Suppressor macrophage treated with lipopolysaccharide for 4 hours (primary cell): ENCODE measurements at regions not wholly inside any gene's neighbourhood (a gene's known extent, or its start where the extent isn't known, plus 50 kb on each side); places are given as distances from the start of the nearest gene placed in this dataset.

Experiments
- DNase-seq: peaks from one replicate; pipeline ENCODE4 v3.0.0-alpha.2; 2020

- no peak for DNase-seq
Observed at GRCh38 chr2:204494681-204495080, 50.6 kb upstream of the PARD3B start.

DNA sequence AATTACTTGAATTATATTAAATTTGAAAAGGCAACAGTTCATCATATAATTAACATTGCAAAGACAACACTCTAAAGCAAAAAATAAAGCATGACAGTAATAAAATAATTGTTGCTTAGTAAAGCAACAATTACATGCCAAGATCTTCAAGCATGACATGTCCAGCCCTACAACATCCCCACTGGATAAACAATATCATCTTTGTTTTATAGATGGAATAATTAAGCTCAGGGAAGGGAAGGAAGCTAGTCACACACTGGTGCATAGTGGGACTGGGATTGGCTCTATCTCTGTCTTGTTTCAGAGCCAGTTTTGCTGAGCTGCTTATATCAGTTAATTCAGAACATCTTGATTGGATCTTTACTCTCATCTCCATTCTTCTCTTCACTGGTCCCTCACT is 49.9 kb upstream of the PARD3B start:
- DNase-seq = no peak
